Keratinocyte (primary cell): ENCODE measurements at regions not wholly inside any gene's neighbourhood (a gene's known extent, or its start where the extent isn't known, plus 50 kb on each side); places are given as distances from the start of the nearest gene placed in this dataset.

Experiments
- DNase-seq: peaks from one replicate; pipeline ENCODE4 v3.0.0-alpha.2; 2011; ENCODE audit warnings: low read depth, missing footprints, low spot score
- FAIRE-seq: peaks from 2 replicates; lab custom pipeline; 2011; peaks lifted over from hg19 to GRCh38; lab: Jason Lieb, UNC
- H2AFZ ChIP-seq: 2 replicates; pipeline ENCODE4 v1.6.0; 2012; ENCODE audit warnings: low read length, control low read depth, inconsistent platforms; ENCODE audit not compliant: control insufficient read depth
- H3K27ac ChIP-seq: 2 replicates; pipeline ENCODE4 v1.5.1; 2011; ENCODE audit warnings: low read length; ENCODE audit not compliant: control insufficient read depth, insufficient read depth
- H3K27me3 ChIP-seq: 3 replicates; pipeline ENCODE4 v1.6.0; 2011; ENCODE audit warnings: low read length; ENCODE audit not compliant: control insufficient read depth, insufficient read depth; ENCODE audit errors: extremely low read depth
- H3K36me3 ChIP-seq, 2 experiments: 2 replicates in 1 of 2; 3 replicates in 1 of 2; pipeline ENCODE4 v1.5.1; 2011; ENCODE audit warnings: low read length in 2 of 2, mild to moderate bottlenecking in 1 of 2; ENCODE audit not compliant: control insufficient read depth in 2 of 2, insufficient read depth in 2 of 2; ENCODE audit errors: extremely low read depth in 1 of 2
- H3K4me1 ChIP-seq: 3 replicates; pipeline ENCODE4 v1.5.1; 2011; ENCODE audit warnings: low read length; ENCODE audit not compliant: control insufficient read depth, insufficient read depth; ENCODE audit errors: extremely low read depth
- H3K4me2 ChIP-seq: 3 replicates; pipeline ENCODE4 v1.6.0; 2011; ENCODE audit warnings: low read depth, low read length; ENCODE audit not compliant: control insufficient read depth, insufficient read depth; ENCODE audit errors: extremely low read depth
- H3K4me3 ChIP-seq, 3 experiments: fragments of 200-600 bp in 1 of 3; sonication (generic) in 1 of 3; 2 replicates in 2 of 3; 3 replicates in 1 of 3; pipeline ENCODE4 v1.5.1; 2011 to 2016; ENCODE audit warnings: low read length in 3 of 3, mild to moderate bottlenecking in 3 of 3, control low read depth in 2 of 3, inconsistent platforms in 1 of 3, low read depth in 1 of 3, mixed read lengths in 1 of 3, mixed run types in 1 of 3, moderate library complexity in 1 of 3; ENCODE audit not compliant: control insufficient read depth in 2 of 3, insufficient read depth in 2 of 3; ENCODE audit errors: extremely low read depth in 1 of 3
- H3K79me2 ChIP-seq: 2 replicates; pipeline ENCODE4 v1.6.0; 2012; ENCODE audit warnings: low read length; ENCODE audit not compliant: control insufficient read depth, insufficient read depth
- H3K9ac ChIP-seq: 3 replicates; pipeline ENCODE4 v1.6.0; 2011; ENCODE audit warnings: low read length; ENCODE audit not compliant: control insufficient read depth, insufficient read depth; ENCODE audit errors: extremely low read depth
- H3K9me1 ChIP-seq: 3 replicates; pipeline ENCODE4 v1.6.0; 2011; ENCODE audit warnings: low read length; ENCODE audit not compliant: control insufficient read depth, insufficient read depth; ENCODE audit errors: extremely low read depth
- H3K9me3 ChIP-seq: 2 replicates; pipeline ENCODE4 v1.5.1; 2012; ENCODE audit warnings: low read depth, low read length; ENCODE audit not compliant: control insufficient read depth
- H4K20me1 ChIP-seq: 3 replicates; pipeline ENCODE4 v1.6.0; 2011; ENCODE audit warnings: low read length; ENCODE audit not compliant: control insufficient read depth, insufficient read depth; ENCODE audit errors: extremely low read depth
- EZH2 ChIP-seq: IDR thresholded peaks from one replicate; pipeline ENCODE4 v1.6.1; 2012; ENCODE audit warnings: inconsistent platforms, mild to moderate bottlenecking, low read length, moderate library complexity
- dilution Hi-C: fragments of 300-500 bp; cut with MboI; formaldehyde crosslinking; loops from one replicate; pipeline ENCODE4 v1.7.0; 2020; ENCODE audit warnings: low sequenced_read_pairs; ENCODE audit not compliant: extremely low pct_ligation_motif_present
- TF ChIP-seq, protein P1 (sequence below), 3 experiments: IDR thresholded peaks in 1 of 3; conservative IDR thresholded peaks in 1 of 3; optimal IDR thresholded peaks in 1 of 3; 2 replicates in 2 of 3; 3 replicates in 1 of 3; pipeline versions ENCODE3 to v1.5.1; 2011; ENCODE audit warnings: low read length in 3 of 3, mild to moderate bottlenecking in 3 of 3, moderate library complexity in 2 of 3, control low read depth in 1 of 3, inconsistent platforms in 1 of 3; ENCODE audit not compliant: insufficient read depth in 2 of 3; ENCODE audit errors: extremely low read depth in 1 of 3

DNA sequence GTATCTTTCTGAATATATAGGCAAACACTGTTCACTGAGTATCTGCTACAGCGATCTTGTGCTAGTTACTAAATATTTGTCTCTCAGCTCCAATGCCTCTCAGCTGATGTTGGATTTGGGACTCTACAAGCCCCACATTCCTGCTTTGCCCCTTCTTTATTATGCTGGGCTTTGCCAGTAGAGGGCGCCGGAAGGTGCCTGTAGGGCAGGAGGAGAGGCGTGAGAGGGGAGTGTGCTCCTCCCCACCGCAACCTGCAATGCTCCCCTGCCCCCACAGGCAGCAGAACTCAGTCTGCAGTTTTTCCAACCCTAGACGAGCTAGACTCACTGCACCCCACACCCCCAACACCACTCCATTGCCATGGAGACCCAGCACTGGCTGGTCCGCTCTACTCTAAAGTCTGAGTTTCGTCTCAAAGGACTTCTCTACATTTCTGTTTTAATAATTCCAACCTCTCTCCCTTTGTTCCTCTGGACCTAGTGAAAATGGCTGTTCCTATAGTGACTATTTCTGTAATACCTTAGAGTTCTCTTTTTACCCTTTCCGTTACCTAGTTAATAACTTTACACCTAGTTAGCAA, 337.6 kb downstream of the CCSER2 start:
- Histone ChIP-seq H3K27ac (no peak overlapping the region), H4K20me1 (no peaks in the 10 kb centered on the region), H3K4me2 (no peak overlapping the region), H3K9me1 (no peaks in the 10 kb centered on the region), H3K36me3 (no peaks in the 10 kb centered on the region), H3K4me1 (no peaks in the 10 kb centered on the region), H3K9me3 (no peaks in the 10 kb centered on the region), H3K4me3 (no peak overlapping the region), H3K9ac (no peak overlapping the region), H3K27me3 (no peaks in the 10 kb centered on the region), H3K79me2 (no peaks in the 10 kb centered on the region), H2AFZ (no peak overlapping the region)
- FAIRE-seq, result no peak
- no peak for DNase-seq
- TF ChIP-seq, protein P1, sequence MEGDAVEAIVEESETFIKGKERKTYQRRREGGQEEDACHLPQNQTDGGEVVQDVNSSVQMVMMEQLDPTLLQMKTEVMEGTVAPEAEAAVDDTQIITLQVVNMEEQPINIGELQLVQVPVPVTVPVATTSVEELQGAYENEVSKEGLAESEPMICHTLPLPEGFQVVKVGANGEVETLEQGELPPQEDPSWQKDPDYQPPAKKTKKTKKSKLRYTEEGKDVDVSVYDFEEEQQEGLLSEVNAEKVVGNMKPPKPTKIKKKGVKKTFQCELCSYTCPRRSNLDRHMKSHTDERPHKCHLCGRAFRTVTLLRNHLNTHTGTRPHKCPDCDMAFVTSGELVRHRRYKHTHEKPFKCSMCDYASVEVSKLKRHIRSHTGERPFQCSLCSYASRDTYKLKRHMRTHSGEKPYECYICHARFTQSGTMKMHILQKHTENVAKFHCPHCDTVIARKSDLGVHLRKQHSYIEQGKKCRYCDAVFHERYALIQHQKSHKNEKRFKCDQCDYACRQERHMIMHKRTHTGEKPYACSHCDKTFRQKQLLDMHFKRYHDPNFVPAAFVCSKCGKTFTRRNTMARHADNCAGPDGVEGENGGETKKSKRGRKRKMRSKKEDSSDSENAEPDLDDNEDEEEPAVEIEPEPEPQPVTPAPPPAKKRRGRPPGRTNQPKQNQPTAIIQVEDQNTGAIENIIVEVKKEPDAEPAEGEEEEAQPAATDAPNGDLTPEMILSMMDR (optimal IDR thresholded peaks at IDR 0.05 in 1 of 3, IDR thresholded peaks at IDR 0.05 in 1 of 3, conservative IDR thresholded peaks at IDR 0.05 in 1 of 3; ENCODE audit: extremely low read depth in 1 of 3, insufficient read depth in 2 of 3, low read length in 3 of 3), result peak; percentile 24 to 73 (median 49)
- TF ChIP-seq EZH2, result no peak
- dilution Hi-C loops, result no loop called here

DNA sequence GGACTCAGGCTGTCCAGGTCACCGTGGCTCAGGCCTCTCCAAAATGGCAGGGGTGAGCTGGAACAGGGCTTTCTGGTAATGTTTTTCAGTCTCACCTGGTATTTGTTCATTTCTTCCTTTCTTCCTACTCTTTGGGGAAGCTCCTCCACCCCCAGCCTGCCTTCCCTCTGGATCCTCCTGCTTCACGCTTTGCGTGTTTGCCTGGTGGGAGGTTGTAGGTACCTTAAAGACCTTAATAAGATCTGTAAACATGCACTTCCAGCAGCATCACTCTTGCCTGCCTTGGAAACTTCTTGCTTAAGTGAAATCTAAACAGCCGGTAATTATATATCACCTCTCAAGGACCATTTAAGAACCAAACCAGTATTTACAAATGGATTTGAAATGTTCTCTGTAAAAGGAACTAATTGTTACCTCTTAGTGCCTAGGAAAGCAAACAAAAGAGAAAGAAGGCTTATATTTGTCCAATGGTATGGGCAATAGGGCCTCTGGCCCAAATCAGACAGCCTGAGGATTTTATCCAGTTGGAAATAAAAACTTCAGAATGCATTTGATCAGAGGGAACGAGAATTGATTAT, 339.9 kb downstream of the CCSER2 start:
- H3K4me1 ChIP-seq, result no peaks in the 10 kb centered on the region
- TF ChIP-seq, protein P1 (optimal IDR thresholded peaks at IDR 0.05 in 1 of 3, IDR thresholded peaks at IDR 0.05 in 1 of 3, conservative IDR thresholded peaks at IDR 0.05 in 1 of 3; ENCODE audit: extremely low read depth in 1 of 3, insufficient read depth in 2 of 3, low read length in 3 of 3), result no peak
- no peak for TF ChIP-seq EZH2
- H2AFZ ChIP-seq, result no peak overlapping the region
- no peak for FAIRE-seq
- H3K4me2 ChIP-seq, result no peak overlapping the region
- no peaks in the 10 kb centered on the region for H3K9me3 ChIP-seq
- H3K27ac ChIP-seq, result no peak overlapping the region
- H3K79me2 ChIP-seq, result no peaks in the 10 kb centered on the region
- H3K9ac ChIP-seq, result no peak overlapping the region
- dilution Hi-C loops, result no loop called here
- no peak overlapping the region for H3K4me3 ChIP-seq
- H3K36me3 ChIP-seq, result no peaks in the 10 kb centered on the region
- no peak for DNase-seq
- H4K20me1 ChIP-seq, result no peaks in the 10 kb centered on the region
- H3K27me3 ChIP-seq, result no peaks in the 10 kb centered on the region
- no peaks in the 10 kb centered on the region for H3K9me1 ChIP-seq
